ENCODE measurements at regions not wholly inside any gene's neighbourhood (a gene's known extent, or its start where the extent isn't known, plus 50 kb on each side); places are given as distances from the start of the nearest gene placed in this dataset.

GRCh38 chr12:114916541-114916940, 232.6 kb upstream of the TBX3 start:
- Mint-ChIP-seq H3K27me3 (no peaks in the 10 kb centered on the region), H3K36me3 (ENCODE audit: low read depth) (no peaks in the 10 kb centered on the region), H3K4me1 (no peaks in the 10 kb centered on the region), H3K27ac (no peak overlapping the region), H3K9me3 (peaks cover 6% of the 10 kb centered on the region), H3K4me3 (no peak overlapping the region)
- no peak for DNase-seq
- intact Hi-C loops (cut with micrococcal nuclease), result no loop called here

- DNase-seq, result no peak
- H3K9me3 Mint-ChIP-seq, result peaks cover 7% of the 10 kb centered on the region
Observed at GRCh38 chr12:114916124-114916523, 232.1 kb upstream of the TBX3 start.

GRCh38 chr12:114913871-114914801, 230.2 kb upstream of the TBX3 start:
- no peak for DNase-seq
- intact Hi-C loops (cut with micrococcal nuclease), result no loop called here
- Mint-ChIP-seq H3K27me3 (no peaks in the 10 kb centered on the region), H3K9me3 (peaks cover 10% of the 10 kb centered on the region), H3K4me3 (no peak overlapping the region), H3K36me3 (ENCODE audit: low read depth) (no peaks in the 10 kb centered on the region), H3K4me1 (no peaks in the 10 kb centered on the region), H3K27ac (no peak overlapping the region)

More at GRCh38 chr12:114916124-114916523, 232.1 kb upstream of the TBX3 start:
- no peaks in the 10 kb centered on the region for H3K4me1 Mint-ChIP-seq
- H3K36me3 Mint-ChIP-seq (ENCODE audit: low read depth), result no peaks in the 10 kb centered on the region
- no peaks in the 10 kb centered on the region for H3K27me3 Mint-ChIP-seq
- no peak overlapping the region for H3K4me3 Mint-ChIP-seq
- no peak overlapping the region for H3K27ac Mint-ChIP-seq
- intact Hi-C loops (cut with micrococcal nuclease), result no loop called here

GRCh38 chr12:114912811-114913210, 228.8 kb upstream of the TBX3 start:
- DNase-seq, result no peak
- Mint-ChIP-seq H3K9me3 (peaks cover 10% of the 10 kb centered on the region), H3K4me3 (no peak overlapping the region)

GRCh38 chr12:114911196-114911595, 227.2 kb upstream of the TBX3 start:
- H3K36me3 Mint-ChIP-seq (ENCODE audit: low read depth), result no peaks in the 10 kb centered on the region
- intact Hi-C loops (cut with micrococcal nuclease), result no loop called here
- no peaks in the 10 kb centered on the region for H3K27me3 Mint-ChIP-seq
- no peaks in the 10 kb centered on the region for H3K4me1 Mint-ChIP-seq
- H3K9me3 Mint-ChIP-seq, result peaks cover 10% of the 10 kb centered on the region
- H3K27ac Mint-ChIP-seq, result no peak overlapping the region
- DNase-seq, result no peak
- H3K4me3 Mint-ChIP-seq, result no peak overlapping the region

More at GRCh38 chr12:114912811-114913210, 228.8 kb upstream of the TBX3 start:
- Mint-ChIP-seq H3K36me3 (ENCODE audit: low read depth) (no peaks in the 10 kb centered on the region), H3K27me3 (no peaks in the 10 kb centered on the region), H3K4me1 (no peaks in the 10 kb centered on the region), H3K27ac (no peak overlapping the region)
- intact Hi-C loops (cut with micrococcal nuclease), result no loop called here

GRCh38 chr12:114904254-114905003, 220.5 kb upstream of the TBX3 start:
- Mint-ChIP-seq H3K27ac (no peak overlapping the region), H3K4me3 (no peak overlapping the region), H3K27me3 (no peaks in the 10 kb centered on the region), H3K9me3 (no peaks in the 10 kb centered on the region), H3K36me3 (ENCODE audit: low read depth) (no peaks in the 10 kb centered on the region), H3K4me1 (no peaks in the 10 kb centered on the region)
- intact Hi-C loops (cut with micrococcal nuclease), result no loop called here
- no peak for DNase-seq

GRCh38 chr12:114903083-114903691, 219.2 kb upstream of the TBX3 start:
- H3K36me3 Mint-ChIP-seq (ENCODE audit: low read depth), result no peaks in the 10 kb centered on the region
- intact Hi-C loops (cut with micrococcal nuclease), result no loop called here
- no peaks in the 10 kb centered on the region for H3K4me1 Mint-ChIP-seq
- H3K27me3 Mint-ChIP-seq, result no peaks in the 10 kb centered on the region
- no peak for DNase-seq
- no peak overlapping the region for H3K27ac Mint-ChIP-seq
- no peak overlapping the region for H3K4me3 Mint-ChIP-seq
- no peaks in the 10 kb centered on the region for H3K9me3 Mint-ChIP-seq

GRCh38 chr12:114902665-114903064, 218.7 kb upstream of the TBX3 start:
- no peak for DNase-seq
- intact Hi-C loops (cut with micrococcal nuclease), result no loop called here
- no peak overlapping the region for H3K4me3 Mint-ChIP-seq
- no peaks in the 10 kb centered on the region for H3K36me3 Mint-ChIP-seq (ENCODE audit: low read depth)
- H3K27ac Mint-ChIP-seq, result no peak overlapping the region
- H3K9me3 Mint-ChIP-seq, result no peaks in the 10 kb centered on the region
- no peaks in the 10 kb centered on the region for H3K27me3 Mint-ChIP-seq
- no peaks in the 10 kb centered on the region for H3K4me1 Mint-ChIP-seq

GRCh38 chr12:114901316-114901715, 217.3 kb upstream of the TBX3 start:
- H3K4me1 Mint-ChIP-seq, result no peaks in the 10 kb centered on the region
- intact Hi-C loops (cut with micrococcal nuclease), result no loop called here
- no peak overlapping the region for H3K4me3 Mint-ChIP-seq
- DNase-seq, result no peak
- H3K27ac Mint-ChIP-seq, result no peak overlapping the region
- H3K27me3 Mint-ChIP-seq, result no peaks in the 10 kb centered on the region
- no peaks in the 10 kb centered on the region for H3K36me3 Mint-ChIP-seq (ENCODE audit: low read depth)
- no peaks in the 10 kb centered on the region for H3K9me3 Mint-ChIP-seq

GRCh38 chr12:114898159-114898558, 214.2 kb upstream of the TBX3 start:
- no peak overlapping the region for H3K27ac Mint-ChIP-seq
- no peak for DNase-seq
- H3K36me3 Mint-ChIP-seq (ENCODE audit: low read depth), result no peaks in the 10 kb centered on the region
- H3K4me1 Mint-ChIP-seq, result no peaks in the 10 kb centered on the region
- H3K9me3 Mint-ChIP-seq, result peaks cover 6% of the 10 kb centered on the region
- intact Hi-C loops (cut with micrococcal nuclease), result no loop called here
- H3K27me3 Mint-ChIP-seq, result no peaks in the 10 kb centered on the region
- no peak overlapping the region for H3K4me3 Mint-ChIP-seq

GRCh38 chr12:114895827-114896226, 211.9 kb upstream of the TBX3 start:
- H3K27ac Mint-ChIP-seq, result no peak overlapping the region
- no peak overlapping the region for H3K4me3 Mint-ChIP-seq
- H3K36me3 Mint-ChIP-seq (ENCODE audit: low read depth), result no peaks in the 10 kb centered on the region
- H3K4me1 Mint-ChIP-seq, result no peaks in the 10 kb centered on the region
- intact Hi-C loops (cut with micrococcal nuclease), result no loop called here
- H3K27me3 Mint-ChIP-seq, result no peaks in the 10 kb centered on the region
- H3K9me3 Mint-ChIP-seq, result peaks cover 6% of the 10 kb centered on the region
- no peak for DNase-seq

GRCh38 chr12:114895081-114895480, 211.1 kb upstream of the TBX3 start:
- no peaks in the 10 kb centered on the region for H3K36me3 Mint-ChIP-seq (ENCODE audit: low read depth)
- intact Hi-C loops (cut with micrococcal nuclease), result no loop called here
- no peak for DNase-seq
- no peak overlapping the region for H3K27ac Mint-ChIP-seq
- H3K27me3 Mint-ChIP-seq, result no peaks in the 10 kb centered on the region
- no peaks in the 10 kb centered on the region for H3K4me1 Mint-ChIP-seq
- H3K4me3 Mint-ChIP-seq, result no peak overlapping the region
- H3K9me3 Mint-ChIP-seq, result peaks cover 6% of the 10 kb centered on the region

- H3K4me1 Mint-ChIP-seq, result no peaks in the 10 kb centered on the region
- intact Hi-C loops (cut with micrococcal nuclease), result no loop called here
- no peak overlapping the region for H3K27ac Mint-ChIP-seq
- H3K9me3 Mint-ChIP-seq, result peaks cover 6% of the 10 kb centered on the region
- no peaks in the 10 kb centered on the region for H3K36me3 Mint-ChIP-seq (ENCODE audit: low read depth)
- H3K4me3 Mint-ChIP-seq, result no peak overlapping the region
- no peaks in the 10 kb centered on the region for H3K27me3 Mint-ChIP-seq
- DNase-seq, result no peak
Observed at GRCh38 chr12:114894076-114894475, 210.1 kb upstream of the TBX3 start.

All from activated CD4-positive, alpha-beta T cell treated with anti-CD3 and anti-CD28 coated beads, Interleukin-2, amount 10 ng/mL, durations not matched to agents 24 days and 14 days (primary cell).